Transverse colon (tissue), 4 donors: ENCODE measurements at regions not wholly inside any gene's neighbourhood (a gene's known extent, or its start where the extent isn't known, plus 50 kb on each side); places are given as distances from the start of the nearest gene placed in this dataset.
A peak's percentile ranks its signal among the peaks of the same experiment; 100 is the strongest.

Source experiments
- DNase-seq: peaks from one replicate; pipeline ENCODE4 v3.0.0-alpha.2; 2019
- H3K27ac ChIP-seq, 4 donors: fragments of 200-600 bp; sonication (generic); 2 replicates each; pipeline ENCODE4 v1.5.1; 2016 to 2018; ENCODE audit warnings: inconsistent platforms in 4 of 4
- H3K27me3 ChIP-seq: fragments of 200-600 bp; sonication (generic); 2 replicates; pipeline ENCODE4 v1.5.1; 2017; ENCODE audit warnings: inconsistent platforms
- H3K36me3 ChIP-seq, 4 donors: fragments of 200-600 bp; sonication (generic); 2 replicates each; pipeline ENCODE4 v1.5.1; 2017 to 2019; ENCODE audit warnings: inconsistent platforms in 4 of 4
- H3K4me1 ChIP-seq, 4 donors: fragments of 200-600 bp; sonication (generic); 2 replicates each; pipeline ENCODE4 v1.5.1; 2017 to 2020; ENCODE audit warnings: inconsistent platforms in 4 of 4
- H3K4me3 ChIP-seq, 4 donors: fragments of 200-600 bp; sonication (generic); 1 replicate in 1 of 4; 2 replicates in 3 of 4; pipeline versions ENCODE4 v1.5.1 to v1.6.1; 2017 to 2019; ENCODE audit warnings: inconsistent platforms in 4 of 4
- H3K9me3 ChIP-seq, 2 donors: fragments of 200-600 bp; sonication (generic); 2 replicates each; pipeline ENCODE4 v1.5.1; 2017 to 2019; ENCODE audit warnings: inconsistent platforms in 2 of 2
- CTCF ChIP-seq, 5 experiments: fragments of 200-600 bp in 3 of 5; fragments of 450-650 bp in 2 of 5; sonication (generic) in 3 of 5; IDR thresholded peaks; 1 replicate in 2 of 5; 2 replicates in 3 of 5; pipeline ENCODE4 v1.5.1; 2016 to 2017; ENCODE audit warnings: antibody characterized with exemption in 5 of 5, inconsistent platforms in 3 of 5, mild to moderate bottlenecking in 2 of 5, moderate library complexity in 1 of 5
- EP300 ChIP-seq: sonication (generic); formaldehyde crosslinking; IDR thresholded peaks from one replicate; pipeline ENCODE4 v1.6.1; 2017; ENCODE audit warnings: antibody characterized with exemption, low read depth
- POLR2A ChIP-seq: fragments of 450-650 bp; IDR thresholded peaks from one replicate; pipeline ENCODE4 v1.6.1; 2016; ENCODE audit warnings: antibody characterized with exemption, mild to moderate bottlenecking, moderate library complexity
- POLR2AphosphoS5 ChIP-seq, 3 donors: sonication (generic); formaldehyde crosslinking; IDR thresholded peaks; one replicate each; pipeline ENCODE4 v1.6.1; 2016; ENCODE audit warnings: antibody characterized with exemption in 3 of 3
- WGBS, 2 donors: methylation state at CpG; one replicate each; pipeline ENCODE4 v1.1.5; 2018; ENCODE audit warnings: low coverage in 1 of 2; 5-methylcytosine and 5-hydroxymethylcytosine counted together
- in situ Hi-C, 4 donors: fragments of 200-750 bp; cut with MboI; loops; one replicate each; pipeline versions ENCODE4 v1.15.0 to v1.15.1; 2017; ENCODE audit warnings: low sequenced_read_pairs in 3 of 4, low pct_ligation_motif_present in 1 of 4, low pct_unique_long_range_greater_than_20kb in 1 of 4
- intact Hi-C: fragments of 100-400 bp; cut with DNase I; formaldehyde crosslinking; loops from one replicate; pipeline ENCODE4 v1.15.1; 2023; ENCODE audit warnings: low total_unique reads

- WGBS, 2 donors = 79% methylated on average over 3 of the region's 3 CpGs; no CpG with 5 or more reads in 1 of the 2 donors
- in situ Hi-C loops (no loop called here), intact Hi-C loops (no loop called here)
- H3K9me3 ChIP-seq = no peaks in the 10 kb centered on the region
- no peaks in the 10 kb centered on the region for H3K27me3 ChIP-seq
- no peak for TF ChIP-seq CTCF (IDR thresholded peaks at IDR 0.05)
- no peak overlapping the region for H3K27ac ChIP-seq
- DNase-seq = peak; percentile 11
- no peaks in the 10 kb centered on the region for H3K4me1 ChIP-seq
- no peak overlapping the region for H3K4me3 ChIP-seq
- no peaks in the 10 kb centered on the region for H3K36me3 ChIP-seq
Measured at GRCh38 chrX:97743014-97743413, 859.3 kb downstream of the RPA4 start.

- no peak overlapping the region for H3K4me3 ChIP-seq
- in situ Hi-C loops = no loop called here
- no peak for DNase-seq
Measured at GRCh38 chrX:97747346-97747745, 863.6 kb downstream of the RPA4 start.

GRCh38 chrX:97751016-97751415 lies 867.3 kb downstream of the RPA4 start:
- no peak overlapping the region for H3K27ac ChIP-seq
- 66 to 67% methylated on average over 1 to 4 of the region's 4 CpGs for WGBS, 2 donors
- no peaks in the 10 kb centered on the region for H3K36me3 ChIP-seq
- no peaks in the 10 kb centered on the region for H3K27me3 ChIP-seq
- no peak for DNase-seq
- no peak for TF ChIP-seq EP300
- TF ChIP-seq CTCF (IDR thresholded peaks at IDR 0.05) = no peak
- no peak for TF ChIP-seq POLR2AphosphoS5 (IDR thresholded peaks at IDR 0.05)
- TF ChIP-seq POLR2A = no peak
- intact Hi-C loops (no loop called here), in situ Hi-C loops (no loop called here)
- no peaks in the 10 kb centered on the region for H3K4me1 ChIP-seq
- no peaks in the 10 kb centered on the region for H3K9me3 ChIP-seq
- no peak overlapping the region for H3K4me3 ChIP-seq

More at GRCh38 chrX:97747346-97747745, 863.6 kb downstream of the RPA4 start:
- no peaks in the 10 kb centered on the region for H3K9me3 ChIP-seq
- H3K4me1 ChIP-seq = no peaks in the 10 kb centered on the region
- no peaks in the 10 kb centered on the region for H3K27me3 ChIP-seq
- no peak overlapping the region for H3K27ac ChIP-seq
- TF ChIP-seq POLR2AphosphoS5 (IDR thresholded peaks at IDR 0.05) = no peak
- TF ChIP-seq CTCF (IDR thresholded peaks at IDR 0.05) = no peak
- TF ChIP-seq POLR2A = no peak
- no peak for TF ChIP-seq EP300
- H3K36me3 ChIP-seq = no peaks in the 10 kb centered on the region
- 84% methylated on average over 7 of the region's 7 CpGs; no CpG with 5 or more reads in 1 of the 2 donors for WGBS, 2 donors
- intact Hi-C loops = no loop called here

GRCh38 chrX:97751735-97752134 lies 868.0 kb downstream of the RPA4 start:
- H3K36me3 ChIP-seq = no peaks in the 10 kb centered on the region
- no peak for TF ChIP-seq POLR2AphosphoS5 (IDR thresholded peaks at IDR 0.05)
- TF ChIP-seq CTCF (IDR thresholded peaks at IDR 0.05) = no peak
- TF ChIP-seq POLR2A = no peak
- no peak for TF ChIP-seq EP300
- no peak overlapping the region for H3K27ac ChIP-seq
- intact Hi-C loops (no loop called here), in situ Hi-C loops (no loop called here)
- 73% methylated on average over 4 of the region's 4 CpGs; no CpG with 5 or more reads in 1 of the 2 donors for WGBS, 2 donors
- H3K9me3 ChIP-seq = no peaks in the 10 kb centered on the region
- H3K4me1 ChIP-seq = no peaks in the 10 kb centered on the region
- DNase-seq = no peak
- H3K4me3 ChIP-seq = no peak overlapping the region
- H3K27me3 ChIP-seq = no peaks in the 10 kb centered on the region
